LHCN-M2 (cell line): ENCODE measurements at regions not wholly inside any gene's neighbourhood (a gene's known extent, or its start where the extent isn't known, plus 50 kb on each side); places are given as distances from the start of the nearest gene placed in this dataset.

Experiments used
- DNase-seq: peaks from one replicate; pipeline ENCODE4 v3.0.0-alpha.2; 2012; ENCODE audit warnings: low read depth

GRCh38 chr4:37737466-37737865, 51.3 kb upstream of the RELL1 start:
- peak; percentile 55 for DNase-seq
